Activated CD8-positive, alpha-beta memory T cell treated with anti-CD3 and anti-CD28 coated beads, Interleukin-2, amount 10 ng/mL, durations not matched to agents 7 days and 5 days (primary cell): ENCODE measurements at regions not wholly inside any gene's neighbourhood (a gene's known extent, or its start where the extent isn't known, plus 50 kb on each side); places are given as distances from the start of the nearest gene placed in this dataset.

ENCODE experiments used
- ATAC-seq: fragments of 150-1000 bp; cut with Tn5 transposase; one replicate; pipeline ENCODE4 v1.10.0; 2021; ENCODE audit warnings: moderate library complexity
- CTCF ChIA-PET: fragments of 350-600 bp; sonication (Branson Sonifier 250); formaldehyde crosslinking; loops from one replicate; lab custom pipeline; 2021; ENCODE audit warnings: antibody characterized with exemption; lab: Charles Lee
- DNase-seq: peaks from one replicate; pipeline ENCODE4 v3.0.0-alpha.2; 2020
- H3K27ac Mint-ChIP-seq: one replicate; pipeline ENCODE4 v1.8.0; 2021; ENCODE audit warnings: mild to moderate bottlenecking, mixed read lengths
- H3K27me3 Mint-ChIP-seq: one replicate; pipeline ENCODE4 v1.8.0; 2021; ENCODE audit warnings: mixed read lengths
- H3K36me3 Mint-ChIP-seq: one replicate; pipeline ENCODE4 v1.8.0; 2021; ENCODE audit warnings: mild to moderate bottlenecking, mixed read lengths
- H3K4me1 Mint-ChIP-seq: one replicate; pipeline ENCODE4 v1.8.0; 2021; ENCODE audit warnings: mixed read lengths
- H3K4me3 Mint-ChIP-seq: one replicate; pipeline ENCODE4 v1.8.0; 2021; ENCODE audit warnings: mild to moderate bottlenecking, moderate library complexity, mixed read lengths
- H3K9me3 Mint-ChIP-seq: one replicate; pipeline ENCODE4 v1.8.0; 2022; ENCODE audit warnings: low read depth, mixed read lengths

DNA sequence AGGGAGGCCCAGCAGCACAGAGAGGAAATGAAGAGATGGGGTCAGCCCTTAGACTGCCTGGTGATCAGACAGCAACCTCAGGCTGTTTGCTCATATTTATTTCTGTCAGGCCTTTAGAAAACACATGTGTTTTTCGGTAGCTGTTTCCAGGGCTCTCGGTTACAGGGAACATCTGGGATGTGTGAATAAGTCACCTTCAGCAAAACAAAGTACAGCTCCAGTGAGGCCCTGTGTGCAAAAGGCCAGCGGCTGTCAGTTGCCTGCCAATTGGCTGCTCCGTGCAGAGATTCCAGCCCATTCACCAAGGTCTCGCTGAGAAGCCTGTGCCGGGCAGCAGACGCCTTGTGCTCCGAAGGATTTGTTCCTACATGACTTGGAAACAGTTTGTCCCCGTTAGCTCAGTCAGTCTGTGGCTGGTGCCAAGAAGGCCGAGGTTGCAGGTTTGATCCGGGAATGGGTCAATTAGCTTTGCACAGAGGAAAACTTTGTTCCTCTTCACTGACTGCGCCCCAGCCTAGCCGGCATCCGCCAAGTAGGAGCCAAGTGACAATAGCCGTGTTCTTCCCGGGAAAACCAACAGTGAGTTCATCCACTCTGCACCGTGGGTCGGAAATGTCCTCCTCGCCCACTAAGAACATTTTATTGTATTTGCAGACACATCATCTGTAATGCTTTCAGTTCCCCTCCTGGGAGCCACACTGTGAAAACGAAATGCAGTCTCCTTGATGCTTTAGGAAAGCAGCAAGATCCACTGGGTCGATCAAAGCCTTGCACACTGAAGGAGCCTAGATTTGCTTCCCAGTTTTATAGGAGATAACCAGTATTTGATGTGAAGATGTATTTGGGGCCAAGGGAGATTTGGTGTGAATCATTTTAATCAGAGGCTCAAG, 315.4 kb upstream of the CDYL start:
- Mint-ChIP-seq H3K27ac (no peak overlapping the region), H3K27me3 (peaks cover 2% of the 10 kb centered on the region), H3K4me3 (no peak overlapping the region), H3K4me1 (no peaks in the 10 kb centered on the region), H3K9me3 (no peaks in the 10 kb centered on the region), H3K36me3 (no peaks in the 10 kb centered on the region)
- ATAC-seq (no peak), DNase-seq (no peak)
- CTCF ChIA-PET, result no interaction called here

- H3K4me1 Mint-ChIP-seq, result no peaks in the 10 kb centered on the region
- H3K9me3 Mint-ChIP-seq, result no peaks in the 10 kb centered on the region
- no peaks in the 10 kb centered on the region for H3K36me3 Mint-ChIP-seq
- H3K4me3 Mint-ChIP-seq, result no peak overlapping the region
- DNase-seq (no peak), ATAC-seq (no peak)
- CTCF ChIA-PET, result no interaction called here
- H3K27me3 Mint-ChIP-seq, result peaks cover 2% of the 10 kb centered on the region
- H3K27ac Mint-ChIP-seq, result no peak overlapping the region
Observed at GRCh38 chr6:4459996-4460395, 316.2 kb upstream of the CDYL start.

- Mint-ChIP-seq H3K4me3 (no peak overlapping the region), H3K27ac (no peak overlapping the region), H3K36me3 (no peaks in the 10 kb centered on the region), H3K27me3 (peaks cover 2% of the 10 kb centered on the region), H3K4me1 (no peaks in the 10 kb centered on the region), H3K9me3 (no peaks in the 10 kb centered on the region)
- CTCF ChIA-PET, result no interaction called here
- DNase-seq, result no peak
- no peak for ATAC-seq
Observed at GRCh38 chr6:4459032-4459431, 317.2 kb upstream of the CDYL start.

- Mint-ChIP-seq H3K4me1 (no peaks in the 10 kb centered on the region), H3K27ac (no peak overlapping the region), H3K9me3 (peaks cover 5% of the 10 kb centered on the region), H3K36me3 (no peaks in the 10 kb centered on the region), H3K27me3 (peaks cover 2% of the 10 kb centered on the region), H3K4me3 (no peak overlapping the region)
- DNase-seq, result no peak
- ATAC-seq, result no peak
- CTCF ChIA-PET, result no interaction called here
Observed at GRCh38 chr6:4451718-4452117, 316.3 kb upstream of the ECI2 start.

DNA sequence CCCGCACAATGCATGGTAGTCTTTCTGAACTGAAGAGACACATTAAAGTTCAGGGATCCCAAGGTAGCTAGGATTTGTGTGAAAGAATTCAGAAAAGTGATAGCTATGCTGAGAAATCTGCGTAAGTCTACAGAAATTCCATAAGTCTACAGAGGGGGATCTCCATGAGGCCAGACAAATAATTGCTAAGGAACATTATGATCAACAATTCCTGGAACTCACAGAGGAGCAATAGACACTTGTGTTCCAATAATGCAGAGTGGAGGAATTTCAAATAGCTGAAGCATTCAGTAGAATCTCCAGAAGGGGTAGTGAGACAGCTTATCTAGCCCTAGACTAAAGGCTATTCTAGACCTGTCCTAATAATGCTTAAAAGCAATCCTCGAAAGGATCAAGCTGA, 315.7 kb upstream of the ECI2 start:
- H3K9me3 Mint-ChIP-seq, result peaks cover 5% of the 10 kb centered on the region
- H3K4me1 Mint-ChIP-seq, result no peaks in the 10 kb centered on the region
- H3K27ac Mint-ChIP-seq, result no peak overlapping the region
- no peak for ATAC-seq
- peaks cover 2% of the 10 kb centered on the region for H3K27me3 Mint-ChIP-seq
- DNase-seq, result no peak
- H3K4me3 Mint-ChIP-seq, result no peak overlapping the region
- H3K36me3 Mint-ChIP-seq, result no peaks in the 10 kb centered on the region
- CTCF ChIA-PET, result no interaction called here

GRCh38 chr6:4450237-4450636, 314.9 kb upstream of the ECI2 start:
- Mint-ChIP-seq H3K4me1 (no peaks in the 10 kb centered on the region), H3K36me3 (no peaks in the 10 kb centered on the region), H3K27me3 (peaks cover 2% of the 10 kb centered on the region), H3K4me3 (no peak overlapping the region), H3K27ac (no peak overlapping the region), H3K9me3 (peaks cover 5% of the 10 kb centered on the region)
- DNase-seq, result no peak
- CTCF ChIA-PET, result no interaction called here
- ATAC-seq, result no peak

DNA sequence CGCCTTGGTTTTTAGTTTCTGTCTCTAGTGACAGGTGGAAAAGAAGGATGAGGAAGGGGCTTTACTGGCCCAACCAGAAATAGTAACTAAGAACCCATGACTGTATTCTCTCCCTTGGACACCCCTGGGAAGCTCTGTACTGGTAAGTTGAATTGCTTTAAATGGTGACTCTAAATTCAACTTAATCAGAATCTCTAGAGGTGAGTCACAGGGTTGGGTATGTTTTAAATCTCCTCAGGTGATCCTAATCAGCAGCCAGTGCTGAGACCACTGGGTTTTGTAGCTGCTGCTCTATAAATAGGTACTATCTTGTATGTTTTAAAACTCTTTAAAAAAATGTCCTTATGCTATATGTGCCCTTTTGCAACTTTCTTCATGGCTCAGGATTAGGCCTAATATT, 314.0 kb upstream of the ECI2 start:
- Mint-ChIP-seq H3K27me3 (peaks cover 2% of the 10 kb centered on the region), H3K9me3 (peaks cover 5% of the 10 kb centered on the region), H3K4me1 (no peaks in the 10 kb centered on the region), H3K4me3 (no peak overlapping the region), H3K36me3 (no peaks in the 10 kb centered on the region), H3K27ac (no peak overlapping the region)
- no peak for ATAC-seq
- CTCF ChIA-PET, result no interaction called here
- DNase-seq, result no peak

DNA sequence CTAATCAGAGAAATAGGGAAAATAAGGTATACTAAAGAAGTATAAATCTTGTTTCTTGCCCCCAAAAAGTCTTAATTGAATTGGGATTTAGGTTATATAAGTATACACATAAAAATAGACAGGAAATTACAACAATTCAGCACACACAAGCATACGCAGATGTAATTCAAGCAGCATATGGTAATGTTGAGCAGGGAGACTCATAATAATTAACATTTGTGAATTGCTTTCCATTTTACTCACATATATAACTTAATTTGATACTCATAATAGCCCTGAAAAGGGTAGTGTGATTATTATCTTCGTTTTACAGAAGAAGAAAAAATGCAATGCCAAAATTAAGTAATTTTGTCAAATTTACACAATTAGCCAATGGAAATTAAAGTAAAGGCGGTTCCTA, 313.5 kb upstream of the ECI2 start:
- no peak overlapping the region for H3K4me3 Mint-ChIP-seq
- CTCF ChIA-PET, result no interaction called here
- ATAC-seq (no peak), DNase-seq (no peak)
- H3K4me1 Mint-ChIP-seq, result no peaks in the 10 kb centered on the region
- peaks cover 5% of the 10 kb centered on the region for H3K9me3 Mint-ChIP-seq
- peaks cover under 1% of the 10 kb centered on the region for H3K27me3 Mint-ChIP-seq
- H3K36me3 Mint-ChIP-seq, result no peaks in the 10 kb centered on the region
- no peak overlapping the region for H3K27ac Mint-ChIP-seq

DNA sequence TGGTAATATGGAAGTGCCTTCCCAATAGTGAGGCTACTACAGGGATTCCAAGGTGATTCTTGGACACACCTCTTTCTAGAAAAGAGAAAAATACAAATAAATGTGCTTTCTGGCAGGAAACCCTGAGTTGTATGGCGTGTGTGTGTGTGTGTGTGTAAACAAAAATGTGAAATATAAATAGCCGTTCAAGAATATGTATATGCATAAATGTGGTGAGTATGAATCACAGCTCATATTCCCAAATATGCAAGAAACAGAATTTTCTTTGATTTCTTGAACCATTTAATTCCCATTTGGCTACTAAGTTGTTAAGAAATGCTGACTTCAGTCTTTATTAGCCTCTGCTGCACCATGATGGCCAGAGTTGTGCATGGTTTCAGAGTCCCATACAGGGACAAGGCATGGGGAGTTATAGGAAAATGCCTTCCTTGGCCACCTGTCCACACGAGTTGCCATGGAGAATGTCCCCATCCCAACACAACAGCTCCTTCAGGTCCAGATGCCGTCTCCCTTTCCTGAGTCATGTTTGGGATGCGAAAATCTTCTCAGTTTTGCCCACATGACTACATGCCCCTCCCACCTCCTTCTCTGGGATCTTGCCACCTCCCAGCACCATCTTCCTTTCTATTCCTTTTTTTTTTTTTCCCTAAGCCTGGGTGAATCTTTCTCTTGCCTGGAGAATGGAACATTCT, 312.4 kb upstream of the ECI2 start:
- no peaks in the 10 kb centered on the region for H3K27me3 Mint-ChIP-seq
- ATAC-seq, result no peak
- H3K27ac Mint-ChIP-seq, result no peak overlapping the region
- H3K9me3 Mint-ChIP-seq, result peaks cover 5% of the 10 kb centered on the region
- H3K4me1 Mint-ChIP-seq, result no peaks in the 10 kb centered on the region
- CTCF ChIA-PET, result no interaction called here
- no peak for DNase-seq
- no peak overlapping the region for H3K4me3 Mint-ChIP-seq
- H3K36me3 Mint-ChIP-seq, result no peaks in the 10 kb centered on the region

GRCh38 chr6:4446982-4447381, 311.6 kb upstream of the ECI2 start:
- ATAC-seq (no peak), DNase-seq (no peak)
- H3K27me3 Mint-ChIP-seq, result no peaks in the 10 kb centered on the region
- H3K36me3 Mint-ChIP-seq, result no peaks in the 10 kb centered on the region
- CTCF ChIA-PET, result no interaction called here
- no peak overlapping the region for H3K27ac Mint-ChIP-seq
- H3K4me1 Mint-ChIP-seq, result no peaks in the 10 kb centered on the region
- peaks cover 5% of the 10 kb centered on the region for H3K9me3 Mint-ChIP-seq
- no peak overlapping the region for H3K4me3 Mint-ChIP-seq

DNA sequence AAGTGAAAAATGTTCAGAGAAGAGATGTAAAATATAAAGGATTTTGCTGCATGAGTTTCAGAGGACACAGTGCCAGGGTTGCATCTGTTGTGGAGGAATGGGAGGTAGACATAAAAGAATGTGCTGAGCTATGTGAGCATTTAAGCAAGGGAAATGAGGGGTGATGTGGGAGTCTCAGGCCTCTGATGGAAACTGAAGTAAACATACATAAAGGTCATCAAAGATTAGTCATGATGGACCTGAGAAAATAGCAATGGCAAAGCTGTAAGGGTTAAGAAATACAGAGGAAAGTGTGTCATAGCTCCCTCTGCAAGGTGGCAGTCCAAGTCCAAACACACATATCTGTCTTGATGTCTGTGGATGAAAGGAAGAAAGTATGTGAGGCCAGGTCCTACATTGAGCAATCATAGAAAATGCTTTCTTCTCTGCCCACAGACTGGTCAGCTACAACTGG, 306.6 kb upstream of the ECI2 start:
- H3K27me3 Mint-ChIP-seq, result peaks cover 2% of the 10 kb centered on the region
- DNase-seq (no peak), ATAC-seq (no peak)
- no peaks in the 10 kb centered on the region for H3K9me3 Mint-ChIP-seq
- no peak overlapping the region for H3K27ac Mint-ChIP-seq
- H3K4me3 Mint-ChIP-seq, result no peak overlapping the region
- no peaks in the 10 kb centered on the region for H3K36me3 Mint-ChIP-seq
- CTCF ChIA-PET, result no interaction called here
- no peaks in the 10 kb centered on the region for H3K4me1 Mint-ChIP-seq

- H3K4me3 Mint-ChIP-seq, result no peak overlapping the region
- CTCF ChIA-PET, result interaction anchor here (1.2 kb wide), 1 partner anchor 19 kb away, joined by 3 read pairs; no protein-coding TSS in a partner anchor
- DNase-seq, result no peak
Observed at GRCh38 chr6:4439159-4439558, 303.8 kb upstream of the ECI2 start.

GRCh38 chr6:4437342-4437741, 302.0 kb upstream of the ECI2 start:
- DNase-seq (no peak), ATAC-seq (no peak)
- Mint-ChIP-seq H3K36me3 (no peaks in the 10 kb centered on the region), H3K4me1 (no peaks in the 10 kb centered on the region), H3K4me3 (no peak overlapping the region), H3K9me3 (no peaks in the 10 kb centered on the region), H3K27ac (no peak overlapping the region), H3K27me3 (peaks cover 4% of the 10 kb centered on the region)
- CTCF ChIA-PET, result no interaction called here

More at GRCh38 chr6:4439159-4439558, 303.8 kb upstream of the ECI2 start:
- Mint-ChIP-seq H3K27me3 (peaks cover 4% of the 10 kb centered on the region), H3K27ac (no peak overlapping the region), H3K36me3 (no peaks in the 10 kb centered on the region), H3K9me3 (no peaks in the 10 kb centered on the region), H3K4me1 (no peaks in the 10 kb centered on the region)
- no peak for ATAC-seq

GRCh38 chr6:4435981-4436445, 300.6 kb upstream of the ECI2 start:
- ATAC-seq (no peak), DNase-seq (no peak)
- H3K4me1 Mint-ChIP-seq, result no peaks in the 10 kb centered on the region
- no peak overlapping the region for H3K27ac Mint-ChIP-seq
- H3K27me3 Mint-ChIP-seq, result peaks cover 4% of the 10 kb centered on the region
- CTCF ChIA-PET, result no interaction called here
- no peaks in the 10 kb centered on the region for H3K9me3 Mint-ChIP-seq
- H3K4me3 Mint-ChIP-seq, result no peak overlapping the region
- no peaks in the 10 kb centered on the region for H3K36me3 Mint-ChIP-seq
